Transverse colon (tissue), 4 donors: ENCODE measurements at regions not wholly inside any gene's neighbourhood (a gene's known extent, or its start where the extent isn't known, plus 50 kb on each side); places are given as distances from the start of the nearest gene placed in this dataset.
A peak's percentile ranks its signal among the peaks of the same experiment; 100 is the strongest.

Experiments used
- POLR2AphosphoS5 ChIP-seq, 3 donors: sonication (generic); formaldehyde crosslinking; IDR thresholded peaks; one replicate each; pipeline ENCODE4 v1.6.1; 2016; ENCODE audit warnings: antibody characterized with exemption in 3 of 3
- TF ChIP-seq, protein P1 (sequence below), 5 experiments: fragments of 200-600 bp in 3 of 5; fragments of 450-650 bp in 2 of 5; sonication (generic) in 3 of 5; IDR thresholded peaks; 1 replicate in 2 of 5; 2 replicates in 3 of 5; pipeline ENCODE4 v1.5.1; 2016 to 2017; ENCODE audit warnings: antibody characterized with exemption in 5 of 5, inconsistent platforms in 3 of 5, mild to moderate bottlenecking in 2 of 5, moderate library complexity in 1 of 5

DNA sequence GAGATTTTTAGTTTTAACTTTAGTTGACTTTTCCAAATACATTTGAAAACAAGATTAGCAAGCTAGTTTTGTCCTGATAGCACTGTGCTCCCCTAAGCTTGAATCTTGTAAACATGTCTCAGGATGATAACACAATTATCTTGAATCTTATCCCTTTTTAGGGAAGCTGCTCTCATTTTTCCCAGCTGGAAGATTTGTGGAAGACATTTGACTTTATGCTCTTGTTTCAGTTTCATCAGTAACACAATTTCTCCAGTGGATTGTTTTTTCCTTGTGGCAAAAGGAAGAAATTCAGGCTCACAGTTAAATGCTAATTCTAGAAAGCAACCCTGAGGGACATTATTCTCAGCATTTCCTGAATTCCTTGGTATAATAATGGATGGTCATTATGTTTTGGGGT lies 88.8 kb downstream of the CDC7 start:
- TF ChIP-seq, protein P1, sequence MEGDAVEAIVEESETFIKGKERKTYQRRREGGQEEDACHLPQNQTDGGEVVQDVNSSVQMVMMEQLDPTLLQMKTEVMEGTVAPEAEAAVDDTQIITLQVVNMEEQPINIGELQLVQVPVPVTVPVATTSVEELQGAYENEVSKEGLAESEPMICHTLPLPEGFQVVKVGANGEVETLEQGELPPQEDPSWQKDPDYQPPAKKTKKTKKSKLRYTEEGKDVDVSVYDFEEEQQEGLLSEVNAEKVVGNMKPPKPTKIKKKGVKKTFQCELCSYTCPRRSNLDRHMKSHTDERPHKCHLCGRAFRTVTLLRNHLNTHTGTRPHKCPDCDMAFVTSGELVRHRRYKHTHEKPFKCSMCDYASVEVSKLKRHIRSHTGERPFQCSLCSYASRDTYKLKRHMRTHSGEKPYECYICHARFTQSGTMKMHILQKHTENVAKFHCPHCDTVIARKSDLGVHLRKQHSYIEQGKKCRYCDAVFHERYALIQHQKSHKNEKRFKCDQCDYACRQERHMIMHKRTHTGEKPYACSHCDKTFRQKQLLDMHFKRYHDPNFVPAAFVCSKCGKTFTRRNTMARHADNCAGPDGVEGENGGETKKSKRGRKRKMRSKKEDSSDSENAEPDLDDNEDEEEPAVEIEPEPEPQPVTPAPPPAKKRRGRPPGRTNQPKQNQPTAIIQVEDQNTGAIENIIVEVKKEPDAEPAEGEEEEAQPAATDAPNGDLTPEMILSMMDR (IDR thresholded peaks at IDR 0.05) = peak in 1 of 5 experiments; percentile 10
- TF ChIP-seq POLR2AphosphoS5 (IDR thresholded peaks at IDR 0.05) = no peak
